ENCODE measurements at regions not wholly inside any gene's neighbourhood (a gene's known extent, or its start where the extent isn't known, plus 50 kb on each side); places are given as distances from the start of the nearest gene placed in this dataset.
A peak's percentile ranks its signal among the peaks of the same experiment; 100 is the strongest.

- Histone ChIP-seq H3K4me1 (peaks cover 0 to 54% (median 38%) of the 10 kb centered on the region in 4 donors), H3K36me3 (no peaks in the 10 kb centered on the region), H3K27ac (peak overlapping the region; percentile 71 to 78), H3K4me3 (no peak overlapping the region), H3K9me3 (no peaks in the 10 kb centered on the region), H3K27me3 (no peaks in the 10 kb centered on the region)
- TF ChIP-seq CTCF (IDR thresholded peaks at IDR 0.05) = no peak
- DNase-seq = peak; percentile 47 to 82
- intact Hi-C loops (cut with DNase I; ENCODE audit: low total_unique reads) = no loop called here
Observed at GRCh38 chr1:229121845-229122436, 149.0 kb upstream of the RAB4A start.

DNA sequence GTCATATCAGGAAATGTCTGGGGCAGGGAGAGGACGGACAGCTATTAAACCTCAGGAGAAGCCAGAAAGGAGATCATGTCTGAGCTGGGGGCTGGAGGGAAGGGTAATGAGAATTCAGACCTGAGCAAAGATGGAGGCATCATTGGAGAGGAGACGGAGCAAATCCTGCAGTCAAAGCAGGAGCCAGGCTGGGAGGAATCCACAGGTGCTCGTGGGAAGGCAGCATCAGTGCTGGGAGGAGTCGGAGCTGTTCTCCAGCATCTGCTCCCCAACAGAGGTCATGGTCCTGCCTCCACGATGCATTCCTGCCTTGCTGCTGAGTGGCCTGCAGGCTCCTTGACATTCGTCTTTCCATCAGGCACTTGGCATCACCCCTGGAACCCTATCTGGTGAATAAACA is 148.3 kb upstream of the RAB4A start:
- Histone ChIP-seq H3K9me3 (no peaks in the 10 kb centered on the region), H3K4me1 (peaks cover 0 to 47% (median 31%) of the 10 kb centered on the region in 4 donors), H3K27ac (peak overlapping the region; percentile 71 to 78), H3K4me3 (no peak overlapping the region), H3K27me3 (no peaks in the 10 kb centered on the region), H3K36me3 (no peaks in the 10 kb centered on the region)
- intact Hi-C loops (cut with DNase I; ENCODE audit: low total_unique reads) = no loop called here
- TF ChIP-seq CTCF (IDR thresholded peaks at IDR 0.05) = no peak
- DNase-seq = no peak

DNA sequence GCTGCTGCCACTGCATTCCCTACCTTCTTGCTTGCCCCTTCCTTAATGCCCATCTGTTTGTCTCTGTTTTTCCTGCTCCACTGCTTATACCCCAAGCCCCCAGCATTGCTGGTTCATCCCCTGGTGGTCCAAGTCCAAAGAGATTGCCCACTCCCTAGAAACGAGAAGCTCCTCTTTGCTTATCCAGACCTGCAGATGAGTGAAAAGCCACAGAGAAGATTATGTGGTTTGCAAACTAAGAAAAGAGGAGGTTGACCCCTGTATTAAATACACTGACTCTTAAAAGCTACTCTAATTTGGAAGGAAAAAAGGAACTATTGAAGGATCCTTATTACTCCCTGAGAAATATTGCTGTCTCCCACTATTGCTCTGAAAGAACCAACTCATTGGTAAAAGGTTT is 146.8 kb upstream of the RAB4A start:
- TF ChIP-seq CTCF (IDR thresholded peaks at IDR 0.05) = no peak
- no peak overlapping the region for H3K27ac ChIP-seq
- no peaks in the 10 kb centered on the region for H3K9me3 ChIP-seq
- H3K4me1 ChIP-seq = peaks cover 0 to 32% (median 17%) of the 10 kb centered on the region in 4 donors
- no peaks in the 10 kb centered on the region for H3K27me3 ChIP-seq
- H3K36me3 ChIP-seq = no peaks in the 10 kb centered on the region
- no peak for DNase-seq
- no peak overlapping the region for H3K4me3 ChIP-seq
- intact Hi-C loops (cut with DNase I; ENCODE audit: low total_unique reads) = no loop called here

DNA sequence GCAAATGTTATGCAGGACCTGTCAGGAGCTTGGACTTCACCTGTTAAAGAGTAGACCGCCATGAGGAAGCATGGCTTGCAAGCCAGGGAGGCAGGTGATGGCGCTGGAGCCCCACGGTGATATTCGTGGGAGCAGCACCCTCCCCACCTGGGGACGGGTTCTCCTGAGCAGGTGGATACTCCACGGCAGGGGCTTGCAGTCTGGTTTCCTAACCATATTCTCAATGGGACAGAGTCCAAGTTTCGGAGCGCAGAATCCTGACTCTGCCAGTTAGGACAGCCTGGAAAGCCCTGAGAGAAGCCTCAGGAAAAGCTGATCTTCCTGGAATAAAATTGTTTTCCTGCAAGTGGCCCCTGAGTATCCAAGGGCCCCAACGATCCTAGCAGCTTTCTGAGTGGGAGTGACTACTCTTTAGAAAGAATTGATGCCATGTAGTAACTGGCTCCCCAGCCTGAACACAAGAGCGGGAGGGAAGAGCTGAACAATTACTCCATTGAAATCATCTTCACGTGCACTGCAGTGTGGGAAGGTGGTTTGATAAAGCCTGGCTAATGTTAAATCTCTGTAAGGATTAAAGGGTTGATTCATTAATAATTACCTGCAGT is 146.3 kb upstream of the RAB4A start:
- H3K9me3 ChIP-seq = no peaks in the 10 kb centered on the region
- no peak for DNase-seq
- H3K27me3 ChIP-seq = no peaks in the 10 kb centered on the region
- no peak for TF ChIP-seq CTCF (IDR thresholded peaks at IDR 0.05)
- intact Hi-C loops (cut with DNase I; ENCODE audit: low total_unique reads) = no loop called here
- H3K4me3 ChIP-seq = no peak overlapping the region
- H3K4me1 ChIP-seq = peaks cover 0 to 31% (median 17%) of the 10 kb centered on the region in 4 donors
- H3K36me3 ChIP-seq = no peaks in the 10 kb centered on the region
- H3K27ac ChIP-seq = no peak overlapping the region

GRCh38 chr1:229127301-229127700 is 143.6 kb upstream of the RAB4A start:
- Histone ChIP-seq H3K27ac (no peak overlapping the region), H3K36me3 (no peaks in the 10 kb centered on the region), H3K4me1 (peaks cover 0 to 10% (median 6%) of the 10 kb centered on the region in 4 donors), H3K9me3 (no peaks in the 10 kb centered on the region), H3K4me3 (no peak overlapping the region), H3K27me3 (no peaks in the 10 kb centered on the region)
- intact Hi-C loops (cut with DNase I; ENCODE audit: low total_unique reads) = no loop called here
- no peak for TF ChIP-seq CTCF (IDR thresholded peaks at IDR 0.05)
- DNase-seq = no peak

Measured in tibial artery (tissue), 4 donors.